ENCODE measurements at regions not wholly inside any gene's neighbourhood (a gene's known extent, or its start where the extent isn't known, plus 50 kb on each side); places are given as distances from the start of the nearest gene placed in this dataset.
"Not testable (repeated sequence)": the region's sequence is repeated elsewhere in the genome, so short reads cannot be mapped to it uniquely, and the experiment has no call there.

- Mint-ChIP-seq H3K9me3 (ENCODE audit: insufficient read depth) (no peaks in the 10 kb centered on the region), H3K4me1 (ENCODE audit: low read depth) (no peaks in the 10 kb centered on the region), H3K36me3 (ENCODE audit: low read depth) (no peaks in the 10 kb centered on the region), H3K27ac (no peak overlapping the region), H3K27me3 (ENCODE audit: low read depth) (no peaks in the 10 kb centered on the region), H3K4me3 (no peak overlapping the region)
- DNase-seq (no peak), ATAC-seq (no peak)
- ChIA-PET POLR2A (no interaction called here), CTCF (no interaction called here)
Observed at GRCh38 chr16:48084826-48085225, 71.0 kb downstream of the ABCC12 start.

GRCh38 chr16:48082516-48082915 lies 73.3 kb downstream of the ABCC12 start:
- no peaks in the 10 kb centered on the region for H3K4me1 Mint-ChIP-seq (ENCODE audit: low read depth)
- no peak for ATAC-seq
- ChIA-PET CTCF (no interaction called here), POLR2A (no interaction called here)
- H3K9me3 Mint-ChIP-seq (ENCODE audit: insufficient read depth): no peaks in the 10 kb centered on the region
- H3K4me3 Mint-ChIP-seq: no peak overlapping the region
- H3K27me3 Mint-ChIP-seq (ENCODE audit: low read depth): no peaks in the 10 kb centered on the region
- no peak for DNase-seq
- H3K36me3 Mint-ChIP-seq (ENCODE audit: low read depth): no peaks in the 10 kb centered on the region
- no peak overlapping the region for H3K27ac Mint-ChIP-seq

GRCh38 chr16:48081656-48082055 lies 74.1 kb downstream of the ABCC12 start:
- DNase-seq (no peak), ATAC-seq (no peak)
- Mint-ChIP-seq H3K36me3 (ENCODE audit: low read depth) (no peaks in the 10 kb centered on the region), H3K9me3 (ENCODE audit: insufficient read depth) (no peaks in the 10 kb centered on the region), H3K4me3 (no peak overlapping the region), H3K27ac (no peak overlapping the region), H3K4me1 (ENCODE audit: low read depth) (no peaks in the 10 kb centered on the region), H3K27me3 (ENCODE audit: low read depth) (no peaks in the 10 kb centered on the region)
- CTCF ChIA-PET: no interaction called here
- POLR2A ChIA-PET: no interaction called here

- no peaks in the 10 kb centered on the region for H3K27me3 Mint-ChIP-seq (ENCODE audit: low read depth)
- DNase-seq (no peak), ATAC-seq (no peak)
- H3K9me3 Mint-ChIP-seq (ENCODE audit: insufficient read depth): no peaks in the 10 kb centered on the region
- no peak overlapping the region for H3K27ac Mint-ChIP-seq
- no peaks in the 10 kb centered on the region for H3K4me1 Mint-ChIP-seq (ENCODE audit: low read depth)
- POLR2A ChIA-PET: no interaction called here
- CTCF ChIA-PET: interaction anchor here (1.0 to 1.3 kb wide), 2 partner anchors 21 to 88 kb away, joined by 3 to 4 read pairs; no protein-coding TSS in a partner anchor
- H3K4me3 Mint-ChIP-seq: no peak overlapping the region
- no peaks in the 10 kb centered on the region for H3K36me3 Mint-ChIP-seq (ENCODE audit: low read depth)
Observed at GRCh38 chr16:48076455-48077012, 79.3 kb downstream of the ABCC12 start.

GRCh38 chr16:48075398-48075797 lies 80.4 kb downstream of the ABCC12 start:
- ChIA-PET CTCF (interaction anchor here (1.0 kb wide), 1 partner anchor 89 kb away, joined by 3 read pairs; no protein-coding TSS in a partner anchor), POLR2A (no interaction called here)
- Mint-ChIP-seq H3K4me3 (no peak overlapping the region), H3K36me3 (ENCODE audit: low read depth) (no peaks in the 10 kb centered on the region), H3K27me3 (ENCODE audit: low read depth) (no peaks in the 10 kb centered on the region), H3K9me3 (ENCODE audit: insufficient read depth) (no peaks in the 10 kb centered on the region), H3K27ac (no peak overlapping the region), H3K4me1 (ENCODE audit: low read depth) (no peaks in the 10 kb centered on the region)
- DNase-seq: no peak
- no peak for ATAC-seq

- Mint-ChIP-seq H3K27ac (no peak overlapping the region), H3K36me3 (ENCODE audit: low read depth) (no peaks in the 10 kb centered on the region), H3K9me3 (ENCODE audit: insufficient read depth) (no peaks in the 10 kb centered on the region), H3K4me3 (no peak overlapping the region), H3K4me1 (ENCODE audit: low read depth) (no peaks in the 10 kb centered on the region), H3K27me3 (ENCODE audit: low read depth) (peaks cover 2% of the 10 kb centered on the region)
- CTCF ChIA-PET: no interaction called here
- ATAC-seq (no peak), DNase-seq (no peak)
- POLR2A ChIA-PET: no interaction called here
Observed at GRCh38 chr16:48067388-48067787, 88.4 kb downstream of the ABCC12 start.

GRCh38 chr16:48064971-48065370 lies 90.8 kb downstream of the ABCC12 start:
- H3K27me3 Mint-ChIP-seq (ENCODE audit: low read depth): peaks cover 2% of the 10 kb centered on the region
- no peak overlapping the region for H3K27ac Mint-ChIP-seq
- H3K9me3 Mint-ChIP-seq (ENCODE audit: insufficient read depth): no peaks in the 10 kb centered on the region
- ChIA-PET POLR2A (no interaction called here), CTCF (no interaction called here)
- H3K4me3 Mint-ChIP-seq: no peak overlapping the region
- DNase-seq (no peak), ATAC-seq (no peak)
- H3K4me1 Mint-ChIP-seq (ENCODE audit: low read depth): no peaks in the 10 kb centered on the region
- H3K36me3 Mint-ChIP-seq (ENCODE audit: low read depth): no peaks in the 10 kb centered on the region

GRCh38 chr16:48062681-48063080 lies 93.1 kb downstream of the ABCC12 start:
- H3K27ac Mint-ChIP-seq: no peak overlapping the region

GRCh38 chr16:48059936-48060335 lies 95.9 kb downstream of the ABCC12 start:
- H3K27me3 Mint-ChIP-seq (ENCODE audit: low read depth): peaks cover 4% of the 10 kb centered on the region
- DNase-seq (no peak), ATAC-seq (no peak)
- H3K27ac Mint-ChIP-seq: no peak overlapping the region
- ChIA-PET CTCF (interaction anchor here (1.2 kb wide), 1 partner anchor 97 kb away, joined by 3 read pairs; no protein-coding TSS in a partner anchor), POLR2A (no interaction called here)
- no peaks in the 10 kb centered on the region for H3K4me1 Mint-ChIP-seq (ENCODE audit: low read depth)
- H3K4me3 Mint-ChIP-seq: no peak overlapping the region
- no peaks in the 10 kb centered on the region for H3K9me3 Mint-ChIP-seq (ENCODE audit: insufficient read depth)
- no peaks in the 10 kb centered on the region for H3K36me3 Mint-ChIP-seq (ENCODE audit: low read depth)

More at GRCh38 chr16:48062681-48063080, 93.1 kb downstream of the ABCC12 start:
- DNase-seq: no peak
- no peaks in the 10 kb centered on the region for H3K9me3 Mint-ChIP-seq (ENCODE audit: insufficient read depth)
- H3K27me3 Mint-ChIP-seq (ENCODE audit: low read depth): peaks cover 2% of the 10 kb centered on the region
- CTCF ChIA-PET: no interaction called here
- H3K4me3 Mint-ChIP-seq: no peak overlapping the region
- no peak for ATAC-seq
- H3K4me1 Mint-ChIP-seq (ENCODE audit: low read depth): no peaks in the 10 kb centered on the region
- POLR2A ChIA-PET: no interaction called here
- no peaks in the 10 kb centered on the region for H3K36me3 Mint-ChIP-seq (ENCODE audit: low read depth)

- H3K4me3 Mint-ChIP-seq; ATAC-seq; H3K36me3 Mint-ChIP-seq (ENCODE audit: low read depth); H3K9me3 Mint-ChIP-seq (ENCODE audit: insufficient read depth); CTCF ChIA-PET; H3K27ac Mint-ChIP-seq; H3K4me1 Mint-ChIP-seq (ENCODE audit: low read depth); POLR2A ChIA-PET; H3K27me3 Mint-ChIP-seq (ENCODE audit: low read depth); DNase-seq: not testable (repeated sequence)
Observed at GRCh38 chr16:48059190-48059589, 96.6 kb downstream of the ABCC12 start.

- ChIA-PET CTCF (interaction anchor here (1.1 kb wide), 1 partner anchor 42 kb away, joined by 3 read pairs; no protein-coding TSS in a partner anchor), POLR2A (no interaction called here)
- Mint-ChIP-seq H3K27me3 (ENCODE audit: low read depth) (peaks cover 8% of the 10 kb centered on the region), H3K36me3 (ENCODE audit: low read depth) (no peaks in the 10 kb centered on the region), H3K4me1 (ENCODE audit: low read depth) (no peaks in the 10 kb centered on the region), H3K9me3 (ENCODE audit: insufficient read depth) (no peaks in the 10 kb centered on the region), H3K4me3 (no peak overlapping the region), H3K27ac (no peak overlapping the region)
- ATAC-seq (no peak), DNase-seq (no peak)
Observed at GRCh38 chr16:48057048-48057447, 98.7 kb downstream of the ABCC12 start.

- H3K4me3 Mint-ChIP-seq: no peak overlapping the region
- no peaks in the 10 kb centered on the region for H3K36me3 Mint-ChIP-seq (ENCODE audit: low read depth)
- H3K4me1 Mint-ChIP-seq (ENCODE audit: low read depth): no peaks in the 10 kb centered on the region
- peak; percentile 52 for DNase-seq
- H3K27me3 Mint-ChIP-seq (ENCODE audit: low read depth): peaks cover 8% of the 10 kb centered on the region
- CTCF ChIA-PET: interaction anchor here (0.6 to 2.4 kb wide), 8 partner anchors 21 to 1071 kb away, joined by 3 to 20 read pairs (median 3); partner anchors contain the start of genes ITFG1, NETO2 and PHKB
- ATAC-seq: peak; percentile 75
- no peak overlapping the region for H3K27ac Mint-ChIP-seq
- POLR2A ChIA-PET: no interaction called here
- H3K9me3 Mint-ChIP-seq (ENCODE audit: insufficient read depth): no peaks in the 10 kb centered on the region
Observed at GRCh38 chr16:48054881-48055601, 100.8 kb downstream of the ABCC12 start.

GRCh38 chr16:48053418-48053745 lies 102.4 kb downstream of the ABCC12 start:
- ChIA-PET POLR2A (no interaction called here), CTCF (no interaction called here)

More at GRCh38 chr16:48053418-48053745, 102.4 kb downstream of the ABCC12 start:
- peaks cover 8% of the 10 kb centered on the region for H3K27me3 Mint-ChIP-seq (ENCODE audit: low read depth)
- H3K9me3 Mint-ChIP-seq (ENCODE audit: insufficient read depth): no peaks in the 10 kb centered on the region
- H3K4me1 Mint-ChIP-seq (ENCODE audit: low read depth): no peaks in the 10 kb centered on the region
- no peak overlapping the region for H3K27ac Mint-ChIP-seq
- no peaks in the 10 kb centered on the region for H3K36me3 Mint-ChIP-seq (ENCODE audit: low read depth)
- ATAC-seq: no peak
- no peak overlapping the region for H3K4me3 Mint-ChIP-seq
- DNase-seq: no peak
